ENCODE measurements at regions not wholly inside any gene's neighbourhood (a gene's known extent, or its start where the extent isn't known, plus 50 kb on each side); places are given as distances from the start of the nearest gene placed in this dataset.

DNA sequence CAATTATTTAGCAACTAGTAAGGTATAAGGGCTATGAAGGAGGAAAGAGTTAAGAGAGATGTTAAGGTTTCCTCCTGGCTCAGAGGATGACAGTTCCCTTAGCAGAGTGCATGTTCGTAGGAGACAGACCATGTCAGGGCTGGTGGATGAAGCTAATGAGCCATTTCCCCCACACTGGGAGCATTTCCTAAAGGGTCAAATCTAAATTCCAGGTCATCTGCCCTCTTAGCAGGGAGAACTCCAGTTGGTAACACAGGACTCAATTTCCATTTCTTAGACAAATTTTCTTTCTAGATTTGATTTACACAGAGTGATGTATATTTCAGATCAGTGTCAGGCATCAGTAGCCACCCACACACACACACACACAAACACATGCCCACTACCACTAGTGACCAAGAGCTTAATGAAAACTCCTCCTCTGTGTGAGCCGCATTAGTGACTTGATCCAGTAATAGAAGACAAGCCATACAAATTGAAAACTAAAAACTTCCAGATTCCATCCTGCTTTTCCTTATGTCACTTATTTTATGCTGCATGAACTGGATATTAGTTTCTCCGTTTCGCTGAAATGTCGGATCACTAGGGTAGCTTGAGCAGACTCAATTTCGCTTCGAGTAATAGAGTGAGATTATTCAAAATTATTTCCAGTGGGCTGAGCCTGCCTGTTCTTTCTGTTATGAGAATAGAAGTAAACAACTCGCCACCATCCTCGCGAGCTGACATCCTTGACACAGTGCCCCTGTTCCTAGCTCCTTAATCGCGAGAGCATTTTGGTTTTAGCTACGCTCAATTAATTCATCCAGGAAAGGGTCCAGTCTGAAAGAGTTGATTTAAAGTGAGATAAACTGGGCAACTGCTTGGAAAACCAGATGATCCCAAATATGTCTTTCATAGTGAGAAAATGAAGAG lies 582.6 kb downstream of the SOX6 start:
- DNase-seq (ENCODE audit: low spot score): no peak

DNA sequence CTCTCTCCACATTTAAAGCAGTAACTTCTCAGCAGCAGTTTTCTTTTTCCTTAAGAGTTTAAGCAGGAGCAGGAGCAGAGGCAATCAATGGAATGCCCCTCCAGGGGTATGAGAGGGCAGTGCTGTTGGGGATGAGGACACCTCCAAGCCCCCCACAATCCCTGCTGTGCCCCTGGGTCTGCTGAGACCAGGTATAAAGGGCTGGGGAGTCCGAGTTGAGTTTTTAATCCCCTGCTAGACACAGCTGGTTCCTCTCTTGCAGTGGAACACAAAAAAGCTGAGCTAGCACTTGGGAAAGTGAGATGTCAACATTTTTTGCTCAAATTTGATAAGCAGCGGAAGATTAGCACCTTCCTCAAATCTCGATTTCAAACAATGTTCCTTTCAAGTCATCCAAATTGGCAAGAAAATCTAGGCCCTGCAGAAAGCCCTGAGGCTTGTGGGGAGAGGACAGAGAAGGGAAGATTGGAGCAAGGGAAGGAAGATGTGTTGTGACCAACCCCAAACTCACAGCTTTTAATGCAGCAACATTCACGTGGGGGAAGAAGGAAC lies 581.9 kb downstream of the SOX6 start:
- DNase-seq (ENCODE audit: low spot score): no peak

DNA sequence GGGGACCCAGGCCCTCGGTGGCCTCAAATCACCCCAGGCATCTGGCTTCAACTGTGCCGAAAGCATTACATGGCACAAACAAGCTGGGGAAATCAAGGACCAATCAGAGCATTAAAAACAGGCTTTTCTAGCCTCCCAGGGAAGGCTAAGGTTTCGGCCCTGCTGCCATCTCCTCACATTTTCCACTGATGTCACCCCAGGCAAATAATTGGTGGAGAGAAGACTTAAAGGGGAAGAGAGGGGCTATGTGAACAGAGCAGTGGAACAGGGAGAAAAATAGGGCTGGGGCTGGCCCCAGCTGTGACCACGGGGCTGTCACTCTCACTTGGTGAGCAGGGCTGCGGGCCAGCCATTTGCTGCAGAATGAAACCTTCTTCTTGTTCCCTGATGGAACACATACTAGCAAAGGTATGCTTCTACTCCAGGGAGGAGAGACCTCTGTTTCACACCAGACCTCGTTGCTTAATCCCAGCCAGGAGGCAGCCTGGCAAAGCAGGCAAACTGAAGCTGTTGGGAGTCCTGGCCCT lies 581.3 kb downstream of the SOX6 start:
- no peak for DNase-seq (ENCODE audit: low spot score)

DNA sequence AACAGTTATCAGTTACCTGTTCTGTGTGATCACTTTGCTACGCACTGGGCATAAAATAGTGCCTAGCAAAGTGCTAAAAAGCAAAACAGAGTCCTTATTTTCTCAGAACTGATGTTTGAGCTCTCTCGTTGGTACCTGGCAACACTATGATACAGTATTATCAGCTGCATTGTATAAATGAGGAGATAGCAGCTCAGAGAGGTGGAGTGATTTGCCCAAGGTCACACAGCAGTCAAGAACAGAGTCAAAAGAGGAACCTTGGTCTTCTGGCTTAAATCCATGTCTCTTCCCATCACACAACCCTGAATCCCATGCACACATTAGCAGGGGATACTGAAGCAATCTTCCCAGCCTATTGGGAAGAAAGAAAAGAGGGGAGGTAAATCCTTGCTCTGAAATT lies 580.5 kb downstream of the SOX6 start:
- no peak for DNase-seq (ENCODE audit: low spot score)

DNA sequence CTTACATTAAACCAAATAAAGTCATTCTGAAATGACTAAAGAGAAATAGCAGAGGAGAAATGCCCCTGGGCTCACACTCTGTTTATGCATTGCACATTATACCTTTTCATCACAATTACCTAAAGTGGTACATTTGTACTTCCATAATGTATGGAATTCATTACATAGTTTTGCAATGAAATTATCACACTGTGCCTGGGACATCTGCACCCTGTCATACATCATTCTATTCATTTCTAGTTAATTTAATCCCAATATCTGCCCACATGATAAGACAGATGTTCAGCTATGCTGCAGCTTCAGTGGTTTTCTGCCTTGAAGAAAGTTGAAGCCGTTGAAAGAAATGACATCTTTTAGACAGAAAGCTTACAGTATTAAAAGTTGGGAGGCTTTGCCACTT lies 580.0 kb downstream of the SOX6 start:
- no peak for DNase-seq (ENCODE audit: low spot score)

DNA sequence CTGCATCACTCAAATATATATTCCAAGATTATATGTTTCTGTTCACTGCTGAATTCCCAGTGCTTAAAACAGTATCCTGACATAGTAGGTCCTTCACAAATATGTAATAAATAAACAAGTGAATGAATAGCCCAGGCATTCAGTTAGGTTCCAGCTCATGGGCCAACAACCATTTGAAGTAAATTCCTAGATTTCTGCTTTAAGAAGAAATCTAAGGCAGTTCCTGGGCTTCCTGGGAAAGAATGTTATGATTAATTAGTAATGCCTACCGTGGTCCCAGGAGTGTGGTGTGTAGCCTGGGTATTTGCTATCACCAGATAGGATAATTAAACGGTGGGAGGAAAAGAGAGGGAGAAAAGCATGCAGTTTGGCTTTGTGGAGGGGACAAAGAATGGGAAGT lies 576.8 kb downstream of the SOX6 start:
- DNase-seq (ENCODE audit: low spot score): no peak

DNA sequence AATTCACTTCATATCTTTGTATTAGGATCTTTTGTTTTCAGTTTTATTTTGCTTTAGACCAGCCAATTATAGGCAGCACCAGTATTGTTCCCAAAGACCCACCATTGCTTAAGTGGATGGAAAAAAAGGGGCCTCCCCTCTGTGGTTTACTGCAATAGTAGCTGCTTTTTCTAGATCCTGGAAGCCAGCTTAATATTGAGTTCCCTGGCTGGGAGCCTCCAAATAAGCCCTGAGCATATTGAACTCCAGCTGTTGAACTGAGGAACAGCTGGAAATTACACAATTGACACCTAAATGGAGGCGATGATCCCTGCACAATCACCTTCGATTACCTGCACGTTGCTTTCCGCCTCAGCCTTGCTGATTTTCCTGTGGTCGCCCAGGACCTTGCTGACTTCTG lies 576.0 kb downstream of the SOX6 start:
- no peak for DNase-seq (ENCODE audit: low spot score)

DNA sequence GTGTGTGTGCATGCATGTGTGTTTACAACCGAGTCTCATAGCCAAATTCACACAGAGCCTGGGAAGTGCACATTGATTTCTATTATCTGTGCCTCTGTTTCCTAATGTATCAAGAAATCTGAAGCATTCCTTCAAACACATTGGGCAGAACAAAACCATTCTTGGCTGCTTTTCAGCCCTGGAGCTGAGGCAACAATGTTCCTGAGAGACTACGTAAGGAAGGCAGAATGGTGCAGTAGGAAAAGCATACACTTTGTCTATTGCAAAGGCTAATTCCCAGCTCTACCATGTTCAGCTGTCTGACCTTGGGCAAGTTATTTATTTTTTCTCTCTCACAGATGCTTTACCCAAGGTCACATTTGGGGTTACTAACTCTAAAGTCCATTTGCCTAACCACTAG lies 575.5 kb downstream of the SOX6 start:
- no peak for DNase-seq (ENCODE audit: low spot score)

DNA sequence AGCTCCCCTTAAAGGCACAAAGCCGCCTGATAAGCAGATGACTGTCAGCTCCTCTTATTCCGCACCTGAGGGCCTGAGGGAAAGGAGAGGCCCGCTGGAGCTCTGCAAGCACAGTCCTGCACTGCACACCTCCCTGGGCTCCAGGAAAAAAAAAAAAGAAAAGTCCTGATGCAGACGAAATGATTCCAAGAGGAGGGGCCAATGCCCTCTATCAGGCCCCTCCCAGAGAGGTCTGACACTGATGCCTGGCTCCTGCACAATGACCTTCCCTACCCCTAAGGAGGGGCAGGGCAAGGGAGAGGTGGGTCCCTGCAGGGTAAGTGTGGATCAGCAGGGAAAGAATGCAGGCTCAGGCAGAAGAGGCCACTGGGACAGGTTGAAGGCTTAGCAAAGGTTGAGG lies 572.7 kb downstream of the SOX6 start:
- no peak for DNase-seq (ENCODE audit: low spot score)

DNA sequence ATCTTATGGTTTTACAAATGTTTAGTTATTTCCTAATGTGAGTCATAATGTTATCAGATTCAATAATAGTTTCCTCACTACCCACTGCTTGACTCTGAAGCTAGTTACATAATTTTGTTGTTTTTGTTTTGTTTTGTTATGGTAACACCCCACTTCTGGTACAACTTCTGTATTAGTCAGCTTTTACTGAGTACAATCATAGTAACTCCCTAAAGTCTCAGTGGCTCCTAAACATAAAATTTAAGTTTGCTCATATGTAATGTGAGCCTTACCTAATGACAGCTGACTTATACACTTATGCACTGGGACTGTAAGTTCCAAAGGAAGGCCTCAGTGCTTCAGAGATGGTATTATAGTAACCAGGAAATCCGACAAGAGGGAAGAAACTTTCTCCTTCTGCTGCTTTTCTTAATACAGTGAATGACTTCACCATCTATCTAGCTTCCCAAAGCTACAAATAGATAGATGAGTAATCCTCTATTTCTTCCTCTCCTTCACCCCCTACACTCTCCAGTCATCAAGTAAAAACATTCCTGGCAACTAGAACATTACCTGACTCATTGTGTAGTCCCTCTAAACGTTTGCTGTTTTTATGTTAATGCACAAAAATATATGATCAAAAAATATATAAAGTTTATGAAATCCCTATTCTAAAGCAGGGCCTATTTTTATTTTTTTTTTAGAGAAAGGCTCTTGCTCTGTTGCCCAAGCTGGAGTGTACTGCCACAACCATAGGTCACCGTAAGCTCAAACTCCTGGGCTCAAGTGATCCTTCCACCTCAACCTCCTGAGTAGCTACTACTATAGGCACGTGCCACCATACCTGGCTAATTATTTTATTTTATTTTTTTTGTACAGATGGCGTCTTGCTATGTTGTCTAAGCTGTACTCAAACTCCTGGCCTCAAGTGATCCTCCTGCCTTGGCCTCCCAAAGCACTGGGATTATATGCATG lies 563.0 kb downstream of the SOX6 start:
- no peak for DNase-seq (ENCODE audit: low spot score)

DNA sequence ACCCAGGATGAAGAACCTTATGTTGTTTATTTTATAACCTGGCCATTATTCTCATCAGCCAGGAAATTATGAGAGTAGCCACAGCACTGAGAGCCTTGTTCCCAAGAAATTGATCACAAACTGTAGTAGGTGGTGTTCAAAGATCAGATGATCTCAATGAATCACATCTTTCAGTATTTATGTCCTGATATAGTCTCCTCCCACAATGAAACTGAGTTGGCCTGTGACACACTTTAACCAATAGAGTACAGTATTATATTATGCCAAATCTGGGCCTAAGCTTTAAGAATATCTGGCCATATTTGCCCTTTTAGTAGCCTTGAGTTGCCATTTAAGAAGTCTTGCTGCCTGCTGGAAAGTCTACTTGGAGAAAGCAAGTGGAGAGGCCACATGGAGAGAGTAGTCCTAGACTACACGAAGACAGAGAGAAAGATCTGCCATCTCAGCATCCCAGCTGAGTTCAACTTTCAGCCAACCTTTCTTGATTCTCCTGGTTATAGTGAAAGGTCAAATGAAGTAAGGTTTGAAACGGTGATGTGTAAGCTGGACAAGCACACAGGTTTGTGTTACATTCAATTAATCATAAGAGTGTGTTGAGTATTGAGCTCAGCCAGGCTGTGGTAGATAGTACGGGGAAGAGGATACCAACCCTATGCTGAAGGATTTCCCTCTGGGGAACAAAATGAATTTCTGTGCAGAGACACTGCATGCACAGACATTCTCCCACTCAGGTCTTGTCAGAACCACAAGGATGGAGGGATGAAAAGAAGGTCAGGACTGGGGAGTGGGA lies 561.8 kb downstream of the SOX6 start:
- no peak for DNase-seq (ENCODE audit: low spot score)

DNA sequence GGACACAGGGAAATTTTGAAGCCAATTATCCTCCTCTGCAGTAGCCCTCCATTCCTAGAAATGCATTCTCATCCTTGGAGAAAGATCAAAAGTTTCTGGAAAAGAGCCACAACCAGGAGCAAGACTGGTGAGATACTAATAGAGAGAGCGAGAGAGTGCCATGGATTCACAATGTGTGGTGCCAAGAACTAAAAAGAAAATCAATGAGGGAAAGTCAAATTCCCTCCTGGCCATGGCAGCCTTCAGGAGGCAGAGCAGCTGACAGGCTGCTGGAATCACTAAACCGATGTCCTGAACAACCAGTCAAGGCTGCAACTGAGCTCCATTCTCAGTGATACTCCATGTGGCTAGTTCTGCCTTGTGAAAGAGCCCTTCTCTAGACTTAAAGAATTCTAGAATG lies 561.0 kb downstream of the SOX6 start:
- DNase-seq (ENCODE audit: low spot score): no peak

DNA sequence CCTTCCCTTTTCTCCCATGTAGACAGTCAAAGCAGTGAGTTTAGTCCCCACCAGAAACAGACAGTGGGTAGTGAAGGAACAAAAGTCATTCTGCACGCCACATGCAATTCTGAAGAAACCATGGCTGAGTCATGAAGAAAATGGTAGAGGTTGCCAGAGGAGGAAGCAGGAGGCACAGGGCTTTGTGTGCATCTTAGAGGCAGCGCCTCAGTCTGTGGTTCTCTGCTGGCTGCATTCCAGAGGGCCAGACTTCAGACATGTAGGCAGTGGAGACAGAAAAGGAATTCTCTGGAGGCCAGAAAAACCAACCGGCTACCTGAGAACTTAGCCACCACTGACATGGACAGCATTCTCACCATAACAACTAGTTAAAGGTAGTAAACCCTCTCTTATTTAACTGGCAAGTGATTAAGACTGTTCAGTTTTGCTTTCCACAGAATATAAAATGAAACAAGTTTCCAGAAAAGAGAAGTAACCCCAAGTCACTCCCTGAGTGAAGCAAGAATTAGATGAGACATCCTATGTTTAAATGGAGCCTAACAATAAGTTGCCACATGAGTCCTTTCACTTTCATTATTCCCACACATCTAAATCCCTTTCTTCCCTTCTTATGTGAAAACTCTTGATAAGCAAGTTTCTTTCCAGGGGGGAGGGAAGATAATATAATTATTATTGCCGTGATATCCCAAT lies 556.1 kb downstream of the SOX6 start:
- no peak for DNase-seq (ENCODE audit: low spot score)

DNA sequence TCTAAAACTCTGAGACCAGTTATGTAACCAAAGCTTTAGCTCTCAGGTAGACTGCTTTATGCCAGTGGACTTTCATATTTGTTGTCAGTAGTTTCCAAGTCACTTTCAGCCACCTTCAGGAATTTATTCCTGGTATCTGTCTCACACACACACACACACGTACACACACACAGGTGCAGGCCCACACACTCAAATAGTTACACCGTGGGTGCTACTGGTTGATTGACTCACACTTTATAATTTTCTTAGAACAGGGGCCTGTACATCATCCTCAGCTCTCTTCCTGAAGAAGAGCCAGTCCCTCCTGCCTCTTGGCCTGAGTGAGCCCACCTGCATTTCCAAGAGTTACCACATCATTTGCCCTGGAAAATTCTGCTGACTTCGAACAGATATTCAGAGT lies 555.2 kb downstream of the SOX6 start:
- no peak for DNase-seq (ENCODE audit: low spot score)

DNA sequence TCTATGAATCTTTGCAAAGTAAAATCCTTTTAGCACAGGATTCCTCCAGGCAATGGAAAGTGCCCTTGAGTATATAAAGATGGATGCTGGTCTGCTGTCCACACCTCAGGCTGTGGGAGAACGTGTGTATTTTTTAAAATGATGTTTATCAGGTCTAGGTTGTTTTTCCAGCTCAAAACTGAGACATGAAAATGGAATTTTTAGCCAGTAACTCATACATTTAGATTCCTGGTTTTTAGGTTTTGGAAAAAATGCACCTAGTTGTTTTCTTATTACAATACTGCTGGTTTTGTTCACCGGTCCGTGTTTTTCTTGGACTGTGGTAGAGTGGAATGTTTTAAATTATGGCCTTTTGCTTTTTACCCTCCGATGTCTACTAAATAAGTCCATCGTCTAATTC lies 554.7 kb downstream of the SOX6 start:
- no peak for DNase-seq (ENCODE audit: low spot score)

DNA sequence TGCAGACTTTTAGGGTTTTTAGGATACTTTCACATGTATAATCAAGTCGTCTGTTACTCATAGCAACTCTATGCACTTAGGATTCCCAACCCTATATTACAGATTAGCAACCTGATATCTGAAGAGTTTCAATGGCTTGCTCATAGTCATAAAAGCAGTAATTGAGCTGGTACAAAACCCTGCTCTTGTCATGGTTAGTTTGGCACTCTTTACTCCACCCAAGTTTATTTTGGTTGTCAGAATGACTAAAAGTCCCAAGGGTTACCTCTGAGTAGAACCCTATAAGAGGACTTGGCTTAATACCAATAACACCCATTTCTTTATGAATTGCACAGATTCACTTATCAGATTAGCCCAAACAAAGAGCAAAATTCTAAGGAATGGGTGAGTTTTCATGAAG lies 550.6 kb downstream of the SOX6 start:
- no peak for DNase-seq (ENCODE audit: low spot score)

DNA sequence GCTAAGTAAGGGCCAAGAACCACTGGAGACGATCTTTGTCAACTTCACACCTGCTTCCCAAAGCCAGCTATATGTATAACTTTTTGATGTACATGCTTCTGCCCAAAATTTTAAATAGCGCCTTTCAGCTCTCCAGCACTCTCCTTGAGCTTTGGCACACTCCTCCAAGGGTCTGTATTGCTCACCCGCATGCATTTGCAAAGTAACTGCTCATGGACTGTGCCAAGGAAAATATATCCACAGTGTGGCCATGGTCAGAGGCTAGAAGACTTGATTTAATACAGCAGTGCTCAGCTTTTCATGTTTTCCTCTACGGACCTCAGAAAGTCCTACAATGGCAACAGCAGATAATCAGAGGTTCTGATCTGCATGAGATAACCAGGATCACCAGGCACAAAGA lies 550.1 kb downstream of the SOX6 start:
- DNase-seq (ENCODE audit: low spot score): no peak

DNA sequence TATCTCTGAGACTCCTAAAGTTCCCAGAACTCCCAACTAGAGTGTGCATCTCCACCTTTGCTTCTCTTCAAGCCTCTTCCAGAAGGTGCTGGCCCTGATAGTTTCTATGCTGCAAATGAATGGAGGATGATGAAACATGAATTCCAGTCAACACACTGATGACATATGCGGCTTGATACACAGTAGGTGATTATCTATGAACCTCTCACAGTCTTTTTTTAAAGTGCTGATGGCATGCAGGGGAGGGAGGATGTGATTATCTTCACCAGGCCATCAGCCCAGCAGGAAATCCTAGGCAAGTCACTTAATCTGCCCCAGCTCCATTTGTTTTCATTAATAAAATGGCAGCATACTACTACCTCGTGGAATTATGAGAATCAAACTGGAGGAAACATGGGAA lies 548.5 kb downstream of the SOX6 start:
- DNase-seq (ENCODE audit: low spot score): no peak

DNA sequence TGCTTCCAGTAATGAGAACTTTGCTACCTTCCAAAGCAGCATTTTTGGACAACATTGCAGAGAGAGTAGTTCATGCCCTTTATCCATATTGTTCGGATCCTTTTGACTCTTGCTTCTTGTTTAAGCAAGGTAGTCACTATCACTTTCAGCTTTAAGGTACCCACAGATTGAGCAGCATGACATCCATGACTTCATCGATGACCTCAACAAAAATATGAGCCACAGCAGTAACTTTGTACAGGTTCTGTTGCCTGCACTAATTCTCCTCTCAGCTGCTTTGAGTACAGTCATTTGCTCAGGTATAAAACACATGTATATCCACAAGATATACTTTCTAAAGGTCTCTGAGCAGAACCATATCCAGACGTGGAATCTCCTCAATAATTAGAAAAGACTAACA lies 546.3 kb downstream of the SOX6 start:
- no peak for DNase-seq (ENCODE audit: low spot score)

DNA sequence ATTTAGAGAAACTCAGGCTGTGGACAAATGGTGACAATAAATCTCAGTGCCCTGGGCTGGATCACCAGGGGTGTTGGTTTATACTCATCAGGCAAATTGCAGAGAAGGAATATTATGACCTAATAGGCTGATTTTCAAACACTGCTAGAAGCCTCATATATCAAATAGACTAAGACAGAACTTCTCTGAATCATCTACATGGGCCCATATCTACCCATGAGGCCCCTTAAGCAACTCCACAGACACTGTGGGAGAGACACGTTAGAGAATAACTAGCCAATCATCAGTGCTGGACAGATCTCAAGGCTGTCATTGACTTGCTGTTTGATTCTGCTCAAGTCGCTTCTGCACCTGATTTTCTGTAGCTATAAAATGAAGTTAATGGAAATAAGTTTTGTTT lies 545.8 kb downstream of the SOX6 start:
- DNase-seq (ENCODE audit: low spot score): no peak
